Keratinocyte (primary cell): ENCODE measurements at regions not wholly inside any gene's neighbourhood (a gene's known extent, or its start where the extent isn't known, plus 50 kb on each side); places are given as distances from the start of the nearest gene placed in this dataset.

ENCODE experiments used
- DNase-seq: peaks from one replicate; pipeline ENCODE4 v3.0.0-alpha.2; 2011; ENCODE audit warnings: low read depth, missing footprints, low spot score
- FAIRE-seq: peaks from 2 replicates; lab custom pipeline; 2011; peaks lifted over from hg19 to GRCh38; lab: Jason Lieb, UNC
- H2AFZ ChIP-seq: 2 replicates; pipeline ENCODE4 v1.6.0; 2012; ENCODE audit warnings: low read length, control low read depth, inconsistent platforms; ENCODE audit not compliant: control insufficient read depth
- H3K27ac ChIP-seq: 2 replicates; pipeline ENCODE4 v1.5.1; 2011; ENCODE audit warnings: low read length; ENCODE audit not compliant: control insufficient read depth, insufficient read depth
- H3K27me3 ChIP-seq: 3 replicates; pipeline ENCODE4 v1.6.0; 2011; ENCODE audit warnings: low read length; ENCODE audit not compliant: control insufficient read depth, insufficient read depth; ENCODE audit errors: extremely low read depth
- H3K36me3 ChIP-seq, 2 experiments: 2 replicates in 1 of 2; 3 replicates in 1 of 2; pipeline ENCODE4 v1.5.1; 2011; ENCODE audit warnings: low read length in 2 of 2, mild to moderate bottlenecking in 1 of 2; ENCODE audit not compliant: control insufficient read depth in 2 of 2, insufficient read depth in 2 of 2; ENCODE audit errors: extremely low read depth in 1 of 2
- H3K4me1 ChIP-seq: 3 replicates; pipeline ENCODE4 v1.5.1; 2011; ENCODE audit warnings: low read length; ENCODE audit not compliant: control insufficient read depth, insufficient read depth; ENCODE audit errors: extremely low read depth
- H3K4me2 ChIP-seq: 3 replicates; pipeline ENCODE4 v1.6.0; 2011; ENCODE audit warnings: low read depth, low read length; ENCODE audit not compliant: control insufficient read depth, insufficient read depth; ENCODE audit errors: extremely low read depth
- H3K4me3 ChIP-seq, 3 experiments: fragments of 200-600 bp in 1 of 3; sonication (generic) in 1 of 3; 2 replicates in 2 of 3; 3 replicates in 1 of 3; pipeline ENCODE4 v1.5.1; 2011 to 2016; ENCODE audit warnings: low read length in 3 of 3, mild to moderate bottlenecking in 3 of 3, control low read depth in 2 of 3, inconsistent platforms in 1 of 3, low read depth in 1 of 3, mixed read lengths in 1 of 3, mixed run types in 1 of 3, moderate library complexity in 1 of 3; ENCODE audit not compliant: control insufficient read depth in 2 of 3, insufficient read depth in 2 of 3; ENCODE audit errors: extremely low read depth in 1 of 3
- H3K79me2 ChIP-seq: 2 replicates; pipeline ENCODE4 v1.6.0; 2012; ENCODE audit warnings: low read length; ENCODE audit not compliant: control insufficient read depth, insufficient read depth
- H3K9ac ChIP-seq: 3 replicates; pipeline ENCODE4 v1.6.0; 2011; ENCODE audit warnings: low read length; ENCODE audit not compliant: control insufficient read depth, insufficient read depth; ENCODE audit errors: extremely low read depth
- H3K9me1 ChIP-seq: 3 replicates; pipeline ENCODE4 v1.6.0; 2011; ENCODE audit warnings: low read length; ENCODE audit not compliant: control insufficient read depth, insufficient read depth; ENCODE audit errors: extremely low read depth
- H3K9me3 ChIP-seq: 2 replicates; pipeline ENCODE4 v1.5.1; 2012; ENCODE audit warnings: low read depth, low read length; ENCODE audit not compliant: control insufficient read depth
- H4K20me1 ChIP-seq: 3 replicates; pipeline ENCODE4 v1.6.0; 2011; ENCODE audit warnings: low read length; ENCODE audit not compliant: control insufficient read depth, insufficient read depth; ENCODE audit errors: extremely low read depth
- CTCF ChIP-seq, 3 experiments: IDR thresholded peaks in 1 of 3; conservative IDR thresholded peaks in 1 of 3; optimal IDR thresholded peaks in 1 of 3; 2 replicates in 2 of 3; 3 replicates in 1 of 3; pipeline versions ENCODE3 to v1.5.1; 2011; ENCODE audit warnings: low read length in 3 of 3, mild to moderate bottlenecking in 3 of 3, moderate library complexity in 2 of 3, control low read depth in 1 of 3, inconsistent platforms in 1 of 3; ENCODE audit not compliant: insufficient read depth in 2 of 3; ENCODE audit errors: extremely low read depth in 1 of 3
- EZH2 ChIP-seq: IDR thresholded peaks from one replicate; pipeline ENCODE4 v1.6.1; 2012; ENCODE audit warnings: inconsistent platforms, mild to moderate bottlenecking, low read length, moderate library complexity
- dilution Hi-C: fragments of 300-500 bp; cut with MboI; formaldehyde crosslinking; loops from one replicate; pipeline ENCODE4 v1.7.0; 2020; ENCODE audit warnings: low sequenced_read_pairs; ENCODE audit not compliant: extremely low pct_ligation_motif_present

DNA sequence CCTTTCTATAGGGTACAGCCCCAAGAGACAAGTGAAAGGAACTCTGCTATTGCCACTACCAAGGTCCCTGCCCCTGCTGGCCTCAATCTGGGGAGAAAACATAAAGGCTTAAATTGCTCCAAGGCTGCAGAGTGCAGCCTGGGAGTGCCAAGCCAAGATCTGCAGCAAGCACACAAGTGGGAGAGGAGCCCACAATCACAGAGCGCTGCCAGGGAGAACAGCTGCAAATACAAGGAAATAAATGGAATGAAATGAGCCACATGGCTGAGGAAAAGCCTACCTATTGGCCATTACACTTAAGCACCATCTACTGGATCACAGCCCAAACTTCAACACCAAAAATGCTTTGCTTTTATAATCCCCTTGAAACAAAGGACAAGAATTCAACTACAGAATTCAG, 582.4 kb downstream of the FAM133A start:
- no peaks in the 10 kb centered on the region for H4K20me1 ChIP-seq
- H3K9ac ChIP-seq, result no peak overlapping the region
- no peaks in the 10 kb centered on the region for H3K79me2 ChIP-seq
- FAIRE-seq, result no peak
- H3K4me1 ChIP-seq, result no peaks in the 10 kb centered on the region
- no peak for TF ChIP-seq EZH2
- TF ChIP-seq CTCF (optimal IDR thresholded peaks at IDR 0.05 in 1 of 3, IDR thresholded peaks at IDR 0.05 in 1 of 3, conservative IDR thresholded peaks at IDR 0.05 in 1 of 3; ENCODE audit: extremely low read depth in 1 of 3, insufficient read depth in 2 of 3, low read length in 3 of 3), result no peak
- no peak overlapping the region for H2AFZ ChIP-seq
- no peak overlapping the region for H3K4me3 ChIP-seq
- H3K27ac ChIP-seq, result no peak overlapping the region
- no peak overlapping the region for H3K4me2 ChIP-seq
- dilution Hi-C loops, result no loop called here
- no peaks in the 10 kb centered on the region for H3K9me1 ChIP-seq
- H3K36me3 ChIP-seq, result no peaks in the 10 kb centered on the region
- DNase-seq, result no peak
- no peaks in the 10 kb centered on the region for H3K9me3 ChIP-seq
- no peaks in the 10 kb centered on the region for H3K27me3 ChIP-seq

DNA sequence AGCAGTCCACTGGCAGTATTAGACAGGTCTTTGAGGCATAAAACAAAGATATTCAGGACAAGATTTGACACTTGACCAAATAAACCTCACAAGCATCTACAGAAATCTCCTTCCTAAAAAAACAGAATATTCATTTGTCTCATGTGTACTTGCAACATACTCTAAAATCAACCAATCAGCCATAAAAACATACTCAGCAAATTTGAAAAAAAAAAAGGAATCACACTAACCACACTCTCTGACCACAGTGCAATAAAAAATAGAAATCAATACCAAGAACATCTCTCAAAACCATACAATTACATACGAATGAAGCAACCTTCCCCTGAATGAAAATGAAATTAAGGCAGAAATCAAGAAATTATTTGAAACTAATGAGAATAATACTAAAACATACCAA, 591.3 kb downstream of the FAM133A start:
- TF ChIP-seq CTCF (optimal IDR thresholded peaks at IDR 0.05 in 1 of 3, IDR thresholded peaks at IDR 0.05 in 1 of 3, conservative IDR thresholded peaks at IDR 0.05 in 1 of 3; ENCODE audit: extremely low read depth in 1 of 3, insufficient read depth in 2 of 3, low read length in 3 of 3), result no peak
- TF ChIP-seq EZH2, result no peak
- no peaks in the 10 kb centered on the region for H3K9me1 ChIP-seq
- H3K9me3 ChIP-seq, result no peaks in the 10 kb centered on the region
- H3K27me3 ChIP-seq, result no peaks in the 10 kb centered on the region
- FAIRE-seq (no peak), DNase-seq (no peak)
- dilution Hi-C loops, result no loop called here
- no peak overlapping the region for H2AFZ ChIP-seq
- H3K79me2 ChIP-seq, result no peaks in the 10 kb centered on the region
- H3K4me2 ChIP-seq, result no peak overlapping the region
- no peaks in the 10 kb centered on the region for H3K36me3 ChIP-seq
- no peak overlapping the region for H3K27ac ChIP-seq
- H3K4me3 ChIP-seq, result no peak overlapping the region
- no peaks in the 10 kb centered on the region for H3K4me1 ChIP-seq
- no peaks in the 10 kb centered on the region for H4K20me1 ChIP-seq
- no peak overlapping the region for H3K9ac ChIP-seq
